Transverse colon (tissue), 4 donors: ENCODE measurements at regions not wholly inside any gene's neighbourhood (a gene's known extent, or its start where the extent isn't known, plus 50 kb on each side); places are given as distances from the start of the nearest gene placed in this dataset.

Experiments used
- DNase-seq: peaks from one replicate; pipeline ENCODE4 v3.0.0-alpha.2; 2019
- H3K27ac ChIP-seq, 4 donors: fragments of 200-600 bp; sonication (generic); 2 replicates each; pipeline ENCODE4 v1.5.1; 2016 to 2018; ENCODE audit warnings: inconsistent platforms in 4 of 4
- H3K27me3 ChIP-seq: fragments of 200-600 bp; sonication (generic); 2 replicates; pipeline ENCODE4 v1.5.1; 2017; ENCODE audit warnings: inconsistent platforms
- H3K36me3 ChIP-seq, 4 donors: fragments of 200-600 bp; sonication (generic); 2 replicates each; pipeline ENCODE4 v1.5.1; 2017 to 2019; ENCODE audit warnings: inconsistent platforms in 4 of 4
- H3K4me1 ChIP-seq, 4 donors: fragments of 200-600 bp; sonication (generic); 2 replicates each; pipeline ENCODE4 v1.5.1; 2017 to 2020; ENCODE audit warnings: inconsistent platforms in 4 of 4
- H3K4me3 ChIP-seq, 4 donors: fragments of 200-600 bp; sonication (generic); 1 replicate in 1 of 4; 2 replicates in 3 of 4; pipeline versions ENCODE4 v1.5.1 to v1.6.1; 2017 to 2019; ENCODE audit warnings: inconsistent platforms in 4 of 4
- H3K9me3 ChIP-seq, 2 donors: fragments of 200-600 bp; sonication (generic); 2 replicates each; pipeline ENCODE4 v1.5.1; 2017 to 2019; ENCODE audit warnings: inconsistent platforms in 2 of 2
- CTCF ChIP-seq, 5 experiments: fragments of 200-600 bp in 3 of 5; fragments of 450-650 bp in 2 of 5; sonication (generic) in 3 of 5; IDR thresholded peaks; 1 replicate in 2 of 5; 2 replicates in 3 of 5; pipeline ENCODE4 v1.5.1; 2016 to 2017; ENCODE audit warnings: antibody characterized with exemption in 5 of 5, inconsistent platforms in 3 of 5, mild to moderate bottlenecking in 2 of 5, moderate library complexity in 1 of 5
- EP300 ChIP-seq: sonication (generic); formaldehyde crosslinking; IDR thresholded peaks from one replicate; pipeline ENCODE4 v1.6.1; 2017; ENCODE audit warnings: antibody characterized with exemption, low read depth
- POLR2A ChIP-seq: fragments of 450-650 bp; IDR thresholded peaks from one replicate; pipeline ENCODE4 v1.6.1; 2016; ENCODE audit warnings: antibody characterized with exemption, mild to moderate bottlenecking, moderate library complexity
- POLR2AphosphoS5 ChIP-seq, 3 donors: sonication (generic); formaldehyde crosslinking; IDR thresholded peaks; one replicate each; pipeline ENCODE4 v1.6.1; 2016; ENCODE audit warnings: antibody characterized with exemption in 3 of 3
- WGBS, 2 donors: methylation state at CpG; one replicate each; pipeline ENCODE4 v1.1.5; 2018; ENCODE audit warnings: low coverage in 1 of 2; 5-methylcytosine and 5-hydroxymethylcytosine counted together
- in situ Hi-C, 4 donors: fragments of 200-750 bp; cut with MboI; loops; one replicate each; pipeline versions ENCODE4 v1.15.0 to v1.15.1; 2017; ENCODE audit warnings: low sequenced_read_pairs in 3 of 4, low pct_ligation_motif_present in 1 of 4, low pct_unique_long_range_greater_than_20kb in 1 of 4
- intact Hi-C: fragments of 100-400 bp; cut with DNase I; formaldehyde crosslinking; loops from one replicate; pipeline ENCODE4 v1.15.1; 2023; ENCODE audit warnings: low total_unique reads

- DNase-seq = no peak
- Histone ChIP-seq H3K4me1 (no peaks in the 10 kb centered on the region), H3K27me3 (no peaks in the 10 kb centered on the region), H3K4me3 (no peak overlapping the region), H3K9me3 (no peaks in the 10 kb centered on the region), H3K36me3 (no peaks in the 10 kb centered on the region), H3K27ac (no peak overlapping the region)
- TF ChIP-seq POLR2AphosphoS5 (IDR thresholded peaks at IDR 0.05) = no peak
- TF ChIP-seq POLR2A = no peak
- TF ChIP-seq CTCF (IDR thresholded peaks at IDR 0.05) = no peak
- no peak for TF ChIP-seq EP300
- in situ Hi-C loops (no loop called here), intact Hi-C loops (no loop called here)
- WGBS, 2 donors = 72 to 95% methylated on average over 3 to 7 of the region's 7 CpGs
Measured at GRCh38 chr7:46682836-46683624, 762.0 kb upstream of the IGFBP3 start.

DNA sequence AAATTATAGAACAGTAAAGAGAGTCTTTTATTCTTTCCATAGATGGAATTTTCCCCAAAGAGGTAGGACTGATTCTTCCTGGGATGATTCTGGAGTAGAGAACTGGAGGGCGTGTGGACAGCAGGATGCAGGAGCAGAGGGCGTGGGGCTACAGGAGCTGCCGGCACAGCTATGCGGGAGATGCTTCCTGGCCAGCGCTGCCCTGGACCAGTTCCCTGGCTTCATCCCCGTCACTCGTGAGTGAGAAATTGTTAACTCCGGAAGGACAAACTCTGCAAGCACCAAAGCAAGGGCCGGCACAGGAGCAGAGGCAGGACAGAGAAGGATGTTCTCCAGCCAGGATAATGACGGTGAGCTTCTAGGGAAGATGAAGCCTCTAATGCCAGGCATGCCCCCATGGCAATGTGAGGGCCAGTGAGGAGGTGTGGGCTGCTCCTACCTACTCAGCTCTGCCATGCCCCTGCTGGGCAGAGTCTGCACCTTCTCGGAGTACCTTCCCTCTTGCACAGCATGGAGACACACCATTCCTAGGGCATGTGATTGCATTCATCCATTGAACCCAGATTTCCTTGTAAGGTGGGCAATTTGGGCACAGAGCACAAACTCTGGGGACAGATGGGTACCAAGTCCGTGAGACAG lies 760.9 kb upstream of the IGFBP3 start:
- Histone ChIP-seq H3K4me3 (no peak overlapping the region), H3K9me3 (no peaks in the 10 kb centered on the region), H3K27ac (no peak overlapping the region), H3K4me1 (no peaks in the 10 kb centered on the region), H3K27me3 (no peaks in the 10 kb centered on the region), H3K36me3 (no peaks in the 10 kb centered on the region)
- WGBS, 2 donors = 51 to 84% methylated on average over 2 to 12 of the region's 12 CpGs
- intact Hi-C loops (no loop called here), in situ Hi-C loops (no loop called here)
- TF ChIP-seq POLR2AphosphoS5 (IDR thresholded peaks at IDR 0.05) = no peak
- DNase-seq = no peak

GRCh38 chr7:46680147-46680546 lies 759.1 kb upstream of the IGFBP3 start:
- intact Hi-C loops = no loop called here
- no peak for DNase-seq

DNA sequence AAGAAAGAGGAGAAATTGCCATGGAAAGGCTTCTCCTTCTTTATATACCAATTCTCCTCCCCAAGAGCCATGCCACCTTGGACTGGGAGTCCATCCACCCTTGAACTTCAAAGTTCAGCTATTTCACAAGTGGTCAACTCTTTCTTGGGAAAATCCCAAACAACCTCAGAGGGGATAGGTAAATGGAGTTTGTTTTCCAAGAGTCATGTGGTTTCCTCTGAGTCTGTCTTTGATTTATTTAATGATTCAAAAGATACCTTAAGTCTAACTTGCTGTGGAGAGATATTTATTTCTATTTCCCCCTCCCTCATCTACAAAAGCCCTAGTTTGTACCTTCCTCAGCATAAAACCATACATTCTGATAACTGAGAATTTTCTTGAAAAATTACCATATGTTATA lies 758.6 kb upstream of the IGFBP3 start:
- TF ChIP-seq EP300 (no peak), POLR2A (no peak), CTCF (IDR thresholded peaks at IDR 0.05) (no peak), POLR2AphosphoS5 (IDR thresholded peaks at IDR 0.05) (no peak)
- Histone ChIP-seq H3K9me3 (no peaks in the 10 kb centered on the region), H3K27me3 (no peaks in the 10 kb centered on the region), H3K4me3 (no peak overlapping the region), H3K36me3 (no peaks in the 10 kb centered on the region), H3K4me1 (no peaks in the 10 kb centered on the region), H3K27ac (no peak overlapping the region)
- in situ Hi-C loops (no loop called here), intact Hi-C loops (no loop called here)
- no peak for DNase-seq

More at GRCh38 chr7:46680147-46680546, 759.1 kb upstream of the IGFBP3 start:
- no peaks in the 10 kb centered on the region for H3K4me1 ChIP-seq
- H3K9me3 ChIP-seq = no peaks in the 10 kb centered on the region
- H3K27me3 ChIP-seq = no peaks in the 10 kb centered on the region
- no peaks in the 10 kb centered on the region for H3K36me3 ChIP-seq
- in situ Hi-C loops = no loop called here
- 68 to 77% methylated on average over 3 to 7 of the region's 7 CpGs for WGBS, 2 donors
- H3K27ac ChIP-seq = no peak overlapping the region
- H3K4me3 ChIP-seq = no peak overlapping the region
- no peak for TF ChIP-seq CTCF (IDR thresholded peaks at IDR 0.05)
- no peak for TF ChIP-seq POLR2AphosphoS5 (IDR thresholded peaks at IDR 0.05)
- TF ChIP-seq POLR2A = no peak
- no peak for TF ChIP-seq EP300
